GM18502 (cell line): ENCODE measurements at regions not wholly inside any gene's neighbourhood (a gene's known extent, or its start where the extent isn't known, plus 50 kb on each side); places are given as distances from the start of the nearest gene placed in this dataset.

ENCODE experiments used
- ATAC-seq: cut with Tn5 transposase; IDR thresholded peaks from one replicate; pipeline ENCODE4 v1.9.1; 2021; ENCODE audit warnings: mild to moderate bottlenecking; ENCODE audit not compliant: unreplicated experiment, poor library complexity

DNA sequence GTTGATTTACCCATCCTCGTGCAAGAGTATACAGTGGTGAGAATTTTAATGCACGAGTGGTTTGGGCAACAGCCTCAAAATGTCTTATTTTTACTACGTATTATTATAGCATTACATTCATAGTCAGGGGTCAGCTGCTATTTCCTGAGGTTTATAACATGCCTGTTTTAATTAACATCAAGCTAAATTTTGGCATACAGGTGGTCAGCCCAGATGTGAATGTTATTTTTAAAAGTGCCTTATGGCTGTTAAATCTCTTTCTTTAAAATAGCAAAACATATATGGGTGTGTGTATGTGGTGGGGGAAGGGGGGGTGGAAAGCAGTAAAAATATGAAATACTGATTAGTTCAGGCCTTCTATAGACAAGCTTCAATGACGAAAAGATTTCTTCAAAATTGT is 424.5 kb upstream of the CLINT1 start:
- no peak for ATAC-seq

DNA sequence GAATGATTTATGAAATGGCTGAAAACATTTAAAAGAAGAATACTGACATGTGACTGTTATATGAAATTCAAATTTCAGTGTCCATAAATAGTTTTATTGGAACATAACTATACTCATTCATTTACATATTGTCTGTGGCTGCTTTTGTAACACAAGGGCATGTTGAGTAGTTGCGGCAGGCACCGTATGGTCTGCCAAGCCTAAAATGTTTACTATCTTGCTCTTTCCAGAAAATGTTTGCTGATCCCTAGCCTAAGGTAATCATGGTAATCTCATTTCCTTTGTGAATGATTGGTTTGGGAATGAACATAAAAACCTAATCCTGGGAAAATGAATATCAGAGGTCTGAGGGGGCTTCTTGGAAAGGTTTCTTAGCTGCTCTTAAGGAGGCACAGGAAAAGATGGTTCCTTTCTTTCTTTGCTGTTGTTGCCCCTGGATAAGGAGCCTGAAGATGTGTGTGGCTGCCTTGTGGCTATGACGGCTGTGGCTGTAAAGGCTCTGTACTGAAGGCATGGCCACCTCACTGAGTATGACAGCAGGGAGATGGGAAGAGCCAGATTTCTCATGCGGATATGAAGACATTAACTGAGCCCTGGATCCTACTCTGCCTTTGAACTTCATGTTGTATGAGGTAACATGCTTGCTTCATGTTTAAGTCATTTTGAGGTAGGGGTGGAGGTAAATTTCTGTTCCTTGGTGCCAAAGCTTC is 419.4 kb upstream of the CLINT1 start:
- no peak for ATAC-seq

DNA sequence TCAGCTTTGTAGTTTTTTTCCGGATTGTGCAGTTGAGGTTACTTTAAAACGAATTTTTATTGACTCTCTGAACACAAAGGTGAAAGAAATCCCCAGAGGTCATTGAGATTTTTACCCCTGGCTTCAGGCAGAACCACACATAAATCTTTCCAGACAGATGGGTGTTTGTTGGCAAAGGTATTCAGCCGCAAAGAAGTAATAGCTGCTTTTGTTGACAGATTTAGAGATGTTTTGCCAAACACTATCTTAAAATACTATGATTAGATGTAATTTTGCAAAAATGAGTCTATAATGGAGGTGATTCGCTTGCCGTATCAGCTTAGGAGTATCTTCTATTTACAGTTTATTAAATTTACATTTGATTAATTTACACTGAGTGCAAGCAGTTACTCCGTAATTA is 418.3 kb upstream of the CLINT1 start:
- no peak for ATAC-seq

DNA sequence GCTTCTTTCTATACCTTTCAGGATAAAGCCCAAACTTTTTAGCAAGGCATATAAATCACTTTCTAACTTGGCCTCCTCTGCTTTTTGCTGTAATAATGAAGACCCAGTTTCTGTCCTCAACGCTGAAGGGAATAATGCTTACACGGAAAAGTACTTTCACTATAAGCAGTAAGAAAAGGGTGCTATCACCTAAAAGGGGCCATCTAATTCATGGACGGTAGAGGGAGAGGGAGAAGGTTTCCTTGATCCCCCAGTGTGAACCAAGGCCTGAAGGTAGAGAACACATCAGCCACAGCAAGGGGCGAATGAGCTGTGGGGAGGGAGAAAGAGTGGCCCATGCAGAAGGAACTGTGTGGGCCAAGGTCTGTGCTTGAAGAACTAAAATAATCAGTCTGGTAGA is 417.7 kb upstream of the CLINT1 start:
- ATAC-seq: no peak

DNA sequence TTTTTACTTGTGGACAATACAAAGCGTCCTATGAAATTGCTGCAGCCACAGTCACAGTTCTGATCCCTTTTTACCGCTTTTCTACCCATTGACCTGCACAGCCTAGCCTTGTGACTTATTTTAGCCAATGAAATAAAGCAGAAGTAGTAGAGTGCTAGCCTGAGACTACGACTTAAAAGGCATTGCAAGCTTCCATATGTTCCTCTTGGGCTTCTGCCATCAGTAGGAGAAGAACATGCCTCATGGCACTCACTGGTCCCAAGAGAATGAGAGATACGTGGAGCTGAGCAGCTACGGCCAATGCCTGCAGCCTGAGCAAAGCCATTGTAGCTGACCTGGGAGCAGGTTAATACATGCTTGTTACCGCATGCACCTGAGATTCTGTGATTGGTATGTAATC is 416.6 kb upstream of the CLINT1 start:
- no peak for ATAC-seq

DNA sequence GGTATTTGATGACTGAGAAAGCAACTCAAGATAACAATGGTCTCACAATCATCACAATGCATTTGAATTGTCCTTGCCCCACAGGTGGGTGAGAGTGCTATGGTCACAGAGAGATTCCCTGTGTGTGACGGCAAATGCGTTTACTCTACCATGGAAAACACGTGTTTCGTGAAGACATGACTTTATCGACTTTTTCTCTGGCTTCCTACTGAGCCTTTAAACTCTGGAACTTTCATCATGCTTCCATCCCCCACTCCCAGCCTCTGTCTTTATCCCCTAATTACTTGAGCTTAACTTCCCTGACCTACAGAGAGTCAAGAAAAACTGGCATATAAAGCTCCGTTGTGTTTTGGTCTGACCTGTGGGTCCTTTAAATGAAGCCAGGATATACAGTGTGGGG is 414.1 kb upstream of the CLINT1 start:
- no peak for ATAC-seq

DNA sequence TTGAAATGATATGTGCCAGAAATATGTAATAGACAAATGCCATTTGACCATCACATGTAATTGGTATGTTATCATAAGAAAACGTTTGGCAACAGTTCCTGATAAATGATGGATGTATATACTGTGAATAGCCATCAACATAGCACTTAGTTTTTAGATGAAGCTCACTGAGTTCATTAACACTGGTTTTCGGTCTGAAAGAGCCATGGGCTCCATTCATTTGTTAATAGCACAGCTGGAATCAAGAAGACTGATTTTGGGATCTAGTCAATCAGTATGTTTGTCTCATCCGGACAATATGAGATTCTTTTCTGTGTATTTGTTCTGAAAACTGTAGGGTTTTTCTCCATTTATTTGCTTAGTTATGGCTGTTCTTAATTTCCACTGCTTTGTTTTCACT is 413.5 kb upstream of the CLINT1 start:
- ATAC-seq: no peak

DNA sequence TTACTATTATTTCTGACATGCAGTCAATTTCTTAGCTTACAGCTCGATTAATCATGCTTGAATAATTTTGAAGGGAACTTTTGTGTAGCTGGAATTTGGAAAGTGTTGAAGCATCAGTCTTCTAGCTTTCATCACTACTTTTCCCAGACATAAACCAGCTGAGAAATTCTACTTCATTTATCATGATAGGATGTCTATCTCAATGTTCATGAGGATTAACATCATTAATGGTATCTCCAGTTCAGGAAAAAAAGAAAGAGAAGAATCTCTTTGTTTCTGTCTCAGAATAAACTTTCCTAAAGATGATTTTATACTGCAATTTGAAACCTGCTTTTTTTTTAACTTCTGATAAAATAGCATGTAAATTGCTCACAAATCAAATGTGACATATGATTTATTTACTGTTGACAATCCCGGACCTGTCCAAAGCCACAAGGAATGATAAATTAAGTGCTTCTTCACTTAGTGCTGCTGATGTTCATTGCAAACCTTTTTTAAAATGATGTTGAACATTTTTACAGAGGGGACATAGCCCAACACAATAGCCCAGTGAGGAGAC is 412.1 kb upstream of the CLINT1 start:
- no peak for ATAC-seq

DNA sequence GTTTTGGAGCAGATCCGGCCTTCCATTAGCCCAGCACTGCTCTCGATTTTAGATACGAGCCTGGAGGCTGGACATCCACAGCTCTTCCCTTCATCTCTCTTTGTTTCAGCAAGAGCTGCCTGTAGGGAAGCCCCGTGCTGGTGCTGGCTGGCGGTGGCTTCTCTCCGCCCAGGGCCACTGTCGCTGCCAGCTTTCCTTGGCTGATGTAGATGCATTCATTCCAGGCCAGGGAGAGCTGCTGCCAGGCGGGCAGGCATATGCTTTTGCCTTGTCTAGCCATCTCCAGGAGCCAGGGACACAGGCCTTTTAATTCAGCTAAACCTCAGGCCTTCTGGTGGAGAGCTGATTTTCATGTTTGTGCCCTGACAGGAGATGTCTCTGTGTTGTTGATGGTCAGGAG is 409.3 kb upstream of the CLINT1 start:
- ATAC-seq: no peak

DNA sequence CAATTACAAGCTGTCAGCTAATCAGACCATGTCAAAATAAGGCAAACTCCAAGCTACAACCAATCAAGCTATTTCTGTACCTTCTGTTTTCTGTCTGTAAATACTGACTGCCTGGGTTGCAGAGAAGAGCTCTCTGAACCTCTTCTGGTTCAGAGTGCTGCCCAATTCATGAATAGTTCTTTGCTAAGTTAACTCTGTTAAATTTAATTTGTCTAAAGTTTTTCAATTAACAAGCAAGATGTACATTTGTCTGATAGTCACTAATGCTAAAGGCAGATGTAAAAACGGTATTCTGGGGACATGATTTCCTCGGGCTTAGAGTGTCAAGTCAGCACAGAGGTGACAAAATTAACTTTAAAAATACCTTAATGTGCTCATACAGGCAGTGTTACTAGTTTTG is 408.3 kb upstream of the CLINT1 start:
- ATAC-seq: no peak

DNA sequence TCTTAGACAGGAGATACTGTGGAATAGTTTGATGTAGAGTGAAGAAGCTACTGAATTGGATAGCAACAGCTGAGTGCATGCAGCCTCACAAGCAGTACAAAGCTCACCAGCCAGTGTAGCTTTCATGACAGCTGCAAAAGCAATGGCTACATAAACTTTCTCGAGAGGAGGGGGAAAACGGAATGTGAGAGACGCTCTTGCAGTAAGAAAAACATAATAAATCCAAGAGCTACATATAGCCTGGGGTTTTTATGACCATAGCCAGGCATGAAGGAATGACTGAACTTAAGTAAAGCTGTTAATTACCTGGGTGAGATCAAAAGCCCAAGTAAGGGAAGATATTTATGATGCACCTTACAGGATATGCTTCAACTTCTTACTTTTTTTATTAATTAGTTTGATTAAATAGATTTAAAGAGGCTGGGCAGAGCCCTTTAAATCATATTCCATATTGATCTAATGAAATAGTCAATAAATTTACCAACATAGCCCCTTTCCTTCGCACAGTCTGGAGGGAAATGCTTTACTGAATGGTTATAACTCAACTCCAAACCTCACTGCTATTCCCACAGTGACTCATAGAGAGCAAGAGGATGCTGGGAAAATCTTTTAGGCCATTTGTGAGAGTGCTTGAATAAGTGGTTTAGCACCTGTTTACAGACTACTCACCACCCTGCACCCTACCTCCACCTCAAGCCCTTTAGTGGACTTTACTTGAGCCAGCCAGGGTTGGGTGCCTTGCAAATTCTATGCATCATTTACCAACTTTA is 407.2 kb upstream of the CLINT1 start:
- no peak for ATAC-seq

DNA sequence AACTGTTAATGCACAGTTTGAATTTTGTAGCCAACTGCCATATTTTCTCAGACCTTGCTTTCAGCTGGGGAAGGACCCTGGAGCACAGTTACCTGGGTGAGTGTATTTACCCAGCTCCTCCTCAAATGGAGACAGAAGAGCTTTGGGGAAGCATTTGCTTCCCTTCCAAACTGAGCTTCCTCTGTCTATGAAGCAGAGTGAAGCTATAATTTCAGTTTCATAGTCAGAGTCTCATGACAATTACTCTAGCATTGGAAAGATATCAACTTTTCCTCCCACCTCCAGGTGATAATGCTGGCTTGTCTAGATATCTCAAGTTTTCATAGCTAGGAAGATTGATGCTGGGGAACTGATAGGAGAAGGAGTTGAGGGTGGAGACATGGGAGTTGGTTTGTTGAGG is 406.4 kb upstream of the CLINT1 start:
- no peak for ATAC-seq

DNA sequence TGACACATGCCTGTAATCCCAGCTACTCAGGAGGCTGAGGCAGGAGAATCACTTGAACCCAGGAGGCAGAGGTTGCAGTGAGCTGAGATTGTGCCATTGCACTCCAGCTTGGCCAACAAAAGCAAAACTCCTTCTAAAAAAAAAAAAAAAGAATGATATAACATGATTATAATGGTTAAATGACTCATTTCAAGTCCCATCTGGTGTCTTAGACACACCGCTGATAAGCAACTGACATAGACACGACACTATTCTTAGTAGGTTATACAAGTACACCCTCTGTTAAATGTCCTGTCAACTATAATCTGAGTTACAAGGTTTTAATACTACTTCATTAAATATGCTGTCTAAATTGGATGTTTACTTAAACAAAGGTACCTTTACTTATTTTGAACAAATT is 405.3 kb upstream of the CLINT1 start:
- ATAC-seq: no peak

DNA sequence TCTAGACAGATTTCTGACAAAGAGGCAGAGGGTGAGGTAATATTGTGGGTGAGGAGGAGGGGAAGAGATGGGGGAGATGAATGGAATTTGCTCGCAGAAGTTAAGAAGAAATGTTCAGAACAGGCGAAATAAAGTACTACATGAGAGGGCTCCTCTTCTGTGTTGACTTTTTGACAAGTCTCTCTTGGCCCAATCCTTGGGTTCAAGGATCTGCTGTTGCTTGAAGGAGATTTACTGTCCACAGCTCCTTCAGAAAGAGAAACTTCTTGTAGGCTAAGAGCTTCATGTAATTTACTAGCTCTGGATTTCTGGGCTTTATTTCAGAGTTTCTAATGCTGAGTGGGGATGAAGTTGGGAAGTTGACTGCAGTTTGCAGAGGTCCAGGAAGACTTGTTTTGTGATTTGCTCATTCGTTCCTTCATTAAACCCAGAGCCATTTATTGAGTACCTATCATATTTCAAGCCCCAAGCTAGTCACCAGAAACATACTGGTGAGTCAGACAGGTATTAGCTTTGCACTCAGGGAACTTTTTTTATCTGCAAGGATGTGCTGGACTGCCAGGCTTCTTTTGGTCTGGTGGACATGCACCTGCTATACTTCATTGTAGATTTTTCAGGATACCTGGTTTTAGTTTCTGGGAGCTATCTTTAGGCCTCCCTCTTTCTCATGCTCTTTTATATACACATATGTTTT is 402.9 kb upstream of the CLINT1 start:
- no peak for ATAC-seq

DNA sequence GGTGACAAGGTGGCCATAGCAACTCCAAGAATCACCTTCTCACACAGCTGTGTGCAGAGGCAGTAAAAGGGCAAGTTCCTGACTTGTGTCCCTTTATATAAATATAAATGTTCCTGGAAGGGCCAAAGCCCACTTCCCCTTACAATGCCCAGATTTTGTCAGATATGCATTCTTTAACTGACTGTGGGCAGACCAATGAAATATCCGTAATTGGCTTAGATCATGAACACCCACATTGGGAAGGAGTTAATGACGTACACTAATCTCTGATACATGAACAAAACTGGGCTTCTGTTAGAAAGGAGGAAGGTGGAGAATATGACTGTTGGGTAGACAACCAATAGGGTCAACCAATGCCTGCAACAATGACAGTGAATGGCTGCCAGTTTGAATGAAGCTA is 397.2 kb upstream of the CLINT1 start:
- ATAC-seq: no peak

DNA sequence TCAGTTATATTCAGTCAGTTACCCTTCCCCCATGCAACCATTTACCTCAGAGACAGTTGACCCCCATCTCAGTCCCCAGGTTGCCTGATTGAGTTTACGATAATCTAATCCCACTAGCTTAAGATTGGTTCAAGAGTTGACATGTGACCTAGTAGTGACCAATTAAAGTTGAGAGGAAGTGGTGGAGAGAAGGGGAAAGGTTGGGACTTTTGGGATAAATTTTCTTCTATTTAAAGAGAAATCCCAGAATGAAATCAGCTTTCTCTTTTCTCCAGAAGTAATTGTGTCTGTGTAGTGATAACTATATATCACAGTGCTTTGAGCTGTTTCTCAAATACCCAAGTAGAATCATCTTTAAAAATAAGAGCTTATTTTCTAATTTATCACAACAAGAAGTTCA is 396.7 kb upstream of the CLINT1 start:
- no peak for ATAC-seq

DNA sequence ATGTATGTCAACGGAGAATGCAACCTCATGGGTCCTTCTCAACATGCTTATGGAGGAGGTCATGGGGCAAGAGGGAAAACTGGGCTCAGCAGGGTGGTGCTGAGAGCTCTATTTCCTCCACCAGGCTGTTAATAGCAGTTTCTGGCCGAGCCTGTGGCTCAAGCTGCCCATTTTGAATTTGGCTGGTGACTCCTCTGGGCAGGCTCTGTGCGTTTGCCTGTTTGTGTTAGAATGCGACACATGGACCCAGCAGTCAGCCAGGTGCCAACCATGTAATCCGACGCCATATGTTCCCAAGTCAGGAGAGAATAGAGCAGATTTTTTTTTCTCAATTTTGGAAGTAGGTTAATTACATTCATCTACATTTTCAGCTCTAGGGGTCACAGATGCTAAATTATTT is 387.7 kb upstream of the CLINT1 start:
- ATAC-seq: no peak

DNA sequence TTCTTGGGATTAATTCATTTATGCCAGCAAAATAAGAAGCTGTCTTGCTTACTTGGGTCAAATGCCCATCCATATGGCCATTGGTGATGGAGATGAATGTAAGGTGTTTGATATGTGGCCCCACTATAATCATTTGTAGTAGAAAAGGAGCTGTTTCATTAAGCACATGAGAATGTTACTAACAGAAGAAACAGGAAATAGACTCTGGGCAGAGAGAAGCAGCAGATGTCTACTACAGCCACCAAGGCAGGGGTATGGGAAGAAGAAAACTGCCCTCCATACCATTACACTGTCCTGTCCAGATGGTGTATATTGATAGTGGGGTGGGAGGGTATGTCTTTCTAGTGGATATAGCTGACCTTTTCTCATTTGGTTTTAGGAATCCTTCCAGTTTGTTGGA is 386.6 kb upstream of the CLINT1 start:
- ATAC-seq: no peak

DNA sequence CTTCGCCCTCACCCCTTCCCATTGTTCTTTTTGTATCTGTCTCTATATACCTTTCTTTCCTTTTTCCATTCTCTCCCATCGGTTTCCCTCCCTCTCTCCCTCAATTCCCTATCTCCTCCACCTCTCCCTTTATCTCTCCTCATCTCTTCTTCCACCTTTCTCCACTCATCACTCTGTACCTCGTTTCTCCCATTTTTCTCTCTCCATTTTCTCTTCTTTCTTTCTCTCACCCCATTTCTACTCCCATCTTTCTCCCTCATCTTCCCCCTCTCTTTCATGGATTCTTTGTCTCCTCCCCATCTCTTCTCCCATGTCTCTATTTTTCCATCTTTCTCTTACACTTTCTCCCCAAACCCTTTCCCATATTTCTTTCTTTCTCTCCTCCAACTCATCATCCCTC is 385.9 kb upstream of the CLINT1 start:
- ATAC-seq: no peak

DNA sequence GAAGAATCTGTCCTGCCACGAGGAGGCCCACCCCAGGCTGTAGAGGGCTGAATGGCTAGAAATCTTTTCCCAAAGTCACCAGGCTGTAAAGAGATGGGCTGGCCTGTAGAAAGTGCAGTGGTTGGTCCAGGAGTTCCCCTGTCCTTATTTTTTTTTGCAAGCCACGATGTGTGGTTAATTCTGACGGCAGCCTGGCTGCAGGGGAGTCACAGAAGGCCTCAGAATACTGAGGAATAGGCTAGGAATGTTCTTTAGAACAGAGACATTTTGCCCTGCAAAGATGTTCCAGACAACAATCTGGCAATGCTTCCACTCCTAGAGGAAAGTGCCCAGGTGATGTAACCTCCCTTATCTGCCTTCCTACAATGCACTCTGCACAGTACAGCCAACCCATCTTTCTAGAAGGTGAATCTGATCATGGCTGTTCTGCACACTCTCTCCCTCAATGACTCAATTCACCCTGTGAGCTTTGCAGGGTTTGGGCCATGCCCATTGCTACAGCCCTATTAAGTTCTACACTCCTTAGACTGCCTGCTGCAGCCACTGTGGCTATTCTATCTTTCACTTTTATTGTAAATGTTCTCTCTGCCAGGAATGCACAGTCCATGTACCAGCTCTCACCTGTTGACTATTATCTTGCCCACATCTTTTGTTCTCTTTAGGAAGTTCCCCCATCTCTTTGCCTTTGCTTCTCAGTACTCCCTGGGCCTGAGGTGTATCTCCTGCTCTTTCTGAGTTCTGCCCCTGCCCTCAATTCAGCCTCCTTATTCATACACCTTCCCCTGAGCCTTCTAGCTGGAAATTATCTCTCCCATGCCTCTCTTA is 377.8 kb upstream of the CLINT1 start:
- no peak for ATAC-seq
